HUES48 (cell line): ENCODE measurements at regions not wholly inside any gene's neighbourhood (a gene's known extent, or its start where the extent isn't known, plus 50 kb on each side); places are given as distances from the start of the nearest gene placed in this dataset.

Experiments
- H3K27ac ChIP-seq: one replicate; pipeline ENCODE4 v1.7.0; 2013; ENCODE audit warnings: low read depth, low read length, inconsistent platforms
- H3K27me3 ChIP-seq: 2 replicates; pipeline ENCODE4 v1.6.1; 2013; ENCODE audit warnings: mild to moderate bottlenecking, low read length; ENCODE audit not compliant: control insufficient read depth, insufficient read depth
- H3K36me3 ChIP-seq: 2 replicates; pipeline ENCODE4 v1.6.1; 2013; ENCODE audit warnings: low read length; ENCODE audit not compliant: control insufficient read depth, insufficient read depth
- H3K4me1 ChIP-seq: 2 replicates; pipeline ENCODE4 v1.6.1; 2013; ENCODE audit warnings: mild to moderate bottlenecking, low read length; ENCODE audit not compliant: control insufficient read depth, insufficient read depth
- H3K4me3 ChIP-seq: 2 replicates; pipeline ENCODE4 v1.5.1; 2013; ENCODE audit warnings: mild to moderate bottlenecking, low read depth, low read length
- H3K9ac ChIP-seq: 2 replicates; pipeline ENCODE4 v1.6.1; 2013; ENCODE audit warnings: mild to moderate bottlenecking, low read depth, low read length, moderate library complexity
- H3K9me3 ChIP-seq: 2 replicates; pipeline ENCODE4 v1.6.1; 2013; ENCODE audit warnings: low read length; ENCODE audit not compliant: control insufficient read depth, insufficient read depth

DNA sequence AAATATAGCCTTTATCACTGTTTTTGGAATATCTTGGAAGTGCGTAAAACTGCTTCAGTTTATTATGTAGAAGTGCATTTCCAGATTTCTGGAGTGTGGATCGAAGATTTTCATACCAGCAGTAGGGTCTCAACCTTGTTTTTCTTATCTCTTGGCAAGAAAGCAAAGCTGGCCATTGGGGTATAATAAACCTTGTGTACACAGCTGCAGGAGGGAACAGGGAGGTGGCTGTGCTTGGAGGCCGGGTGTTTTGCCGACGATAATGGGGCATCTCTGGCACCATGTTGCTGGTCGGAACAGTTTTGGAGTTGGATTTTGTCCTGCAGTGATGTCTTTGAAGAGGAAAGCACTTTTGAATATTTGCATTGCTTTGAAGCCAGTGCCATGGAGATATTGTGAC is 308.8 kb upstream of the DMRT1 start:
- Histone ChIP-seq H3K4me3 (no peak overlapping the region), H3K9ac (no peak overlapping the region), H3K36me3 (no peaks in the 10 kb centered on the region), H3K4me1 (peaks cover 28% of the 10 kb centered on the region), H3K9me3 (no peaks in the 10 kb centered on the region), H3K27me3 (no peaks in the 10 kb centered on the region), H3K27ac (no peak overlapping the region)

DNA sequence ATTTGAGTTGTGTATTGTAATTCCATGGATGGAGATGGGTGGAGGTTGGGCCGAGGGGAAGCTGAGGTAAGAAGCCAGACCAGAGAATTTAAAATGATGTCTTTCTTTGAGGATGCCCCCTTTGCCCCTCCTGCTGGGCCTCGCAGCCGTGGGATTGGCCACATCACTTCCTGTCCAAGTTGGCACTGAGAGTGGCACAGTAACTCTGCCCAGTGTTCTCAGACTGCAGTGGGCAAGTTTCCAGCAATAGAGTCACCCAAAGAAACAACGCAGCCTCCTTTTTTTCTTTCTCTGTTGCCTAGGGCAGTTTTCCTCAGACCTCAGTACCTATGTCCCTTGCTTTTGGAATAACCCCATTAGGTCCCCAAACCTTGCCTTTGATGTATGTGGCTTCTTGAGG is 306.6 kb upstream of the DMRT1 start:
- Histone ChIP-seq H3K9ac (no peak overlapping the region), H3K9me3 (no peaks in the 10 kb centered on the region), H3K36me3 (no peaks in the 10 kb centered on the region), H3K4me1 (peaks cover 28% of the 10 kb centered on the region), H3K27me3 (no peaks in the 10 kb centered on the region), H3K4me3 (no peak overlapping the region), H3K27ac (no peak overlapping the region)

DNA sequence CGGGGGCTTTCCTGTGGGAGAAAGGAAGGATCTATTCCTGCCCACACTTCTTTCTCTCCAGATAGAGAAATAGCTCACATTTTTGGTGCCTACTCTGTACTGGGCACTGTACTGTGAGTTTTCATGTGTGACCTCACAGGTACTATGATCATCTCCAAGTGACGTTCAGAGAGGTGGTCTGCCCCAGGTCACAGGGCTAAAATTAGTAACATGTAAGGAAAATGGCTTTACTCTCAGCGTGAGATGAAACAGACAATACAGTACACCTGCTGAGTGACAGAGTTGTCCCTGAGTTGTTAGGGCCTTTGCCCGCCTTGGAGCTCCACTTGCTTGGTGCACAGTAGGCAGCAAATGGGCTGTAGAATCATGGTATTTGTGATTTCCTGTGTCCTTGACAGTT is 306.1 kb upstream of the DMRT1 start:
- no peak overlapping the region for H3K4me3 ChIP-seq
- no peak overlapping the region for H3K9ac ChIP-seq
- peaks cover 28% of the 10 kb centered on the region for H3K4me1 ChIP-seq
- no peaks in the 10 kb centered on the region for H3K9me3 ChIP-seq
- no peak overlapping the region for H3K27ac ChIP-seq
- H3K36me3 ChIP-seq, result no peaks in the 10 kb centered on the region
- no peaks in the 10 kb centered on the region for H3K27me3 ChIP-seq

DNA sequence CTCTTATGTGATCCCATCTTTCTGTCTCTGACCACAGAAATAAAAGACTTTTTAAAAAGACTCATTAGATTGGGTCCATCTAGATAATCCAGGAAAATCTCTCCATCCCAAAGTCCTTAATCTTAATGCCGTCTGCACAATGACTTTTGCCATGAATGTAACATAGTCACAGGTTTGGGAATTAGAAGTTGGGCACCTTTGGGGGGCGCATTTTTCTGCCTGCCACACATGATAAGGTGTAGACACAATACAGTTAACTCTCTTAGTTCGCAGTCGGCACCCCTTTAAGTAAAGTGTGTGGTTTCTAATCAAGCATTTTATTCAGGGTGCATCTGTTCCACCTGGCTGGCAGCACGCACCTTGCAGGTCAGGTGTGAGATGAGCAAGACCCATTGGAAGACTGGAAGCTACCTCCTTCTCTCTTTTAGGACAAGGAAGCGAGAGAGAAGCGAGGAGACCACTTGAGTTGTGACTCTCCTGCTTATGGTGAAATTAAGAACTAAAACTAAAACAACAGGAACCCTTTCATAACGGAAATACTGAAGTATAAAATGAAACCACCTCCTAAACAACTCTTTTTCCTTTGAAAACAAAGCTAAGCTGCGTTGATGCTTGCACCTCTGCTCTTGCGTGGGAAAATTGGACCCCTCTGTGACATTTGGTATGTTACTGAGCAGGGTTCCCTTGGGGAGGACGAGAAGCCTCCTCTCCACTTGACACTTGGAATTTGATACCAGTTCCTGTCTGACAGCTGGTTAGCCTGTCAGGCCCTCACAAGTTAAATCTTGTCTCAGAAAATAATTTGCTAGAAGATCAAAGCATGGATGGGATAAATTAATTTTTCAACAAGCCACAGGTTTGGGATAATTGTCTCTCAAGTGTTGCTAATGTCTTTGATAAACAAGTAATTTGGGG is 304.6 kb upstream of the DMRT1 start:
- peaks cover 28% of the 10 kb centered on the region for H3K4me1 ChIP-seq
- no peak overlapping the region for H3K4me3 ChIP-seq
- H3K27me3 ChIP-seq, result no peaks in the 10 kb centered on the region
- no peaks in the 10 kb centered on the region for H3K9me3 ChIP-seq
- no peaks in the 10 kb centered on the region for H3K36me3 ChIP-seq
- no peak overlapping the region for H3K9ac ChIP-seq
- H3K27ac ChIP-seq, result no peak overlapping the region

DNA sequence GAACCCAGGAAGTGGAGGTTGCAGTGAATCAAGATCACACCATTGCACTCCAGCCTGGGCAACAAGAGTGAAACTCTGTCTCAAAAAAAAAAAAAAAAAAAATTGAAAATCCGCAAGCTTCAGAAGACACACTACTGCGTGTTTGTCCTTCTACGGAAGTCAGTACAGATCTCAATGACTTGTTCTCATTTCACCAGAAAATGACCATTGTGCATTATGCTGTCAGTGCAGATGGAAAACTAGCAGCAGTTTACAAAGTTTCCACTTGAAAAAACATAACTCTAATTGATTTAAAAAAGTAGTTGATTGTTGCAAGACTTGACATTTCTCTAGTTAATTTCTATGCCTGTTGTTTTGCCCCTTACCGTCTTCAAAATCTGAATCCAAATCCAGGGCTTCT is 298.0 kb upstream of the DMRT1 start:
- H3K27ac ChIP-seq, result no peak overlapping the region
- no peak overlapping the region for H3K4me3 ChIP-seq
- H3K4me1 ChIP-seq, result peaks cover 8% of the 10 kb centered on the region
- H3K9ac ChIP-seq, result no peak overlapping the region
- no peaks in the 10 kb centered on the region for H3K27me3 ChIP-seq
- H3K9me3 ChIP-seq, result no peaks in the 10 kb centered on the region
- H3K36me3 ChIP-seq, result no peaks in the 10 kb centered on the region

DNA sequence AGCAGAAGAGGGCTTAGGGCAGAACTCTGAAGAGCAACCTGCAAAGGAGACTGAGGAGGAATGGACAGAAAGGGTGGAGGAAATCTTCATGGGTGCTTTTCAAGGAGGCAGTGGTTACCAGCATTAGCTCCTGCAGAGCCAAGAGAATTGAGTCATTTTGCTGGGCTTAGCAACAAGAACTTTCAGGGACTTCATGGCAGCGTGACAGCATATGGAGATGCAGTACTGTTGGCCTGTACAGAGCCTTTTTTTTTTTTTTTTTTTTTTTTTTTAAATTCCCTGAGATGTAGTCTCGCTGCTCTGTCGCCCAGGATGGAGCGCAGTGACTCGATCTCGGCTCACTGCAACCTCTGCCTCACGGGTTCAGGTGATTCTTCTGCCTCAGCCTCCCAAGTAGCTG is 296.0 kb upstream of the DMRT1 start:
- no peaks in the 10 kb centered on the region for H3K9me3 ChIP-seq
- peaks cover 8% of the 10 kb centered on the region for H3K4me1 ChIP-seq
- no peaks in the 10 kb centered on the region for H3K36me3 ChIP-seq
- H3K27ac ChIP-seq, result no peak overlapping the region
- H3K9ac ChIP-seq, result no peak overlapping the region
- no peaks in the 10 kb centered on the region for H3K27me3 ChIP-seq
- H3K4me3 ChIP-seq, result no peak overlapping the region

DNA sequence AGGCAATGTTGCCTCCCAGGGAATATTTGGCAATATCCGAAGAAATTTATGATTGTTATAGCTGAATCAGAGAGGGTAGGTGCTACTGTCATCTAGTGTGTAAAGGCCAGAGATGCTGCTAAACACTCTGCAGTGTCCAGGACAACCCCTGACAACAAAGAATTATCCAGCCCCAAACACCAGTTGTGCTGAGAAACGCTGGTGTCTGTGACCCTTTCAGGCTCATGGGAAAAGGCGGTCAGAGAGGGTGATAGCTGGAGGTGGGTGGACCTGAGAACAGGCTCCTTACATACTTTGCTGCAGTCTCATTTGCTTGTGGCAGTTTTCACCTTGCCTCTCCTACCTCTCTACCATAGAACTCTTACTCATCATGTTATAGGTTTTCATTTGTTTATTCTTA is 295.3 kb upstream of the DMRT1 start:
- no peaks in the 10 kb centered on the region for H3K27me3 ChIP-seq
- peaks cover 8% of the 10 kb centered on the region for H3K4me1 ChIP-seq
- H3K9me3 ChIP-seq, result no peaks in the 10 kb centered on the region
- H3K4me3 ChIP-seq, result no peak overlapping the region
- no peak overlapping the region for H3K9ac ChIP-seq
- no peaks in the 10 kb centered on the region for H3K36me3 ChIP-seq
- no peak overlapping the region for H3K27ac ChIP-seq

DNA sequence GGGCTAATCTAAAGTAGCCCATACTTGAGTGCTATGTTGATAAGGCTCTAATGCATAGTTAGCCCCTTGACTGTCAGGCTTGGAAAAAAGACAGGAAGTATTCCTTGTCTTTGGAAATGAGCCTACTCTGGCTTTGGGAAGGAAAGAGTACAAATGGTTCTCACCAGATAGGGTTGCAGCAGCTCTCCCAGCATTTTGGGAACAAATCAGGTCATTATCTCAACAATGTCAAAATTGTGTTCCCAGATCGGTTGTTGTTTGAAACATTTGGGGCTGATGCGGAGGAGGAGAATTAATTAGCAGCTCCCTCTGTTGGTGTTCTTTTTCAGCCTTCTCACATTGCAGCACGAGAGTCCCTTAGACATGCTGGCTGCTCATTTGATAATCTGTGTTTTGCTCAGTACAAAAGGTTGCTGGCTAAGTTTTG is 294.7 kb upstream of the DMRT1 start:
- Histone ChIP-seq H3K27ac (no peak overlapping the region), H3K4me3 (no peak overlapping the region), H3K27me3 (no peaks in the 10 kb centered on the region), H3K9me3 (no peaks in the 10 kb centered on the region), H3K4me1 (peaks cover 8% of the 10 kb centered on the region), H3K36me3 (no peaks in the 10 kb centered on the region), H3K9ac (no peak overlapping the region)

DNA sequence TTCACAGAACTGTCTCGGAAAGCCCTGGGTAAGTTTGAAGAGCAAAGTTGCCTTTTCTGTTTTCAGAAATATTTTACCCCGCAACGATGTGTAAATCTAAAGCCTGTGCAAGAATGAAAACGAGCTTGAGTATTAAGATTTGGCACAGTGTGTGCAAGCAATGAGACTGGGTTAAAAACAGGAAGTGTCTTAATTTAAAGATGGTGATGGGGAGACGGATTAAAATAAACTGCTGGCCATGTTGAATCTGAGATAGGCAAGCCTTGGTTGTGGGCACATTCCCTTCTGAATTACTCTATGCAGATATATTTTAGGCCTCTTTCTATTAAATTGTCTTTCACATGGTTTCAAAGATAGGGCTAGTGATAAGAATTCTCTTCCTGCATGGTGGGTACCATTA is 294.2 kb upstream of the DMRT1 start:
- Histone ChIP-seq H3K36me3 (no peaks in the 10 kb centered on the region), H3K4me1 (peaks cover 8% of the 10 kb centered on the region), H3K27me3 (no peaks in the 10 kb centered on the region), H3K27ac (no peak overlapping the region), H3K9me3 (no peaks in the 10 kb centered on the region), H3K9ac (no peak overlapping the region), H3K4me3 (no peak overlapping the region)

DNA sequence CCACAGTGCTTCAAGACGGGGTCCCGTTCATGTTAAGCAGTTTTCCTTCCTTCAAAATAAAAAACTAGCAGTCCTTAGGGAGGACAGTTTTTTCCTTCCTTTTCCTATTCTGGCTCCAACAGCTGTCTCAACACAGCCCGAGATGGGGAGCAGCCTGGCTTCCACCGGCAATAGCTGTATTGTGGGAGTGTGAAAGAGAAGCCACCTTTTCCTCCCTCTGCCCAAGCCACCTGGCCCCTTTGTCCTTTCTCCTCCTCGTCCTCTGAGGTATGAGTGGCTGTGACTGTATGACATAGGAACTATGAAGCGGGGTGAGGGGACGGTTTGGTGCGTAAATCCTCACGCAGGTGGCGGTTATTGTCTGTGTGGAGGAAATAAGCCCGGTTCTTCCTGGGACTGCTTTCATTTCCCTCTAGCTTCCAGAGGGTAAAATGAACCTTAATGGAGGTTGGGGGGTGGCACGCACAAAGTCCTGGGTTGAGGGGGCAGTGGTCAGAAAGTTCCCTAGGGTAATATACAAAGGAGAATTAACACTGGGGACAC is 292.0 kb upstream of the DMRT1 start:
- Histone ChIP-seq H3K27ac (no peak overlapping the region), H3K4me1 (peaks cover 8% of the 10 kb centered on the region), H3K27me3 (no peaks in the 10 kb centered on the region), H3K4me3 (no peak overlapping the region), H3K9me3 (no peaks in the 10 kb centered on the region), H3K9ac (no peak overlapping the region), H3K36me3 (no peaks in the 10 kb centered on the region)

DNA sequence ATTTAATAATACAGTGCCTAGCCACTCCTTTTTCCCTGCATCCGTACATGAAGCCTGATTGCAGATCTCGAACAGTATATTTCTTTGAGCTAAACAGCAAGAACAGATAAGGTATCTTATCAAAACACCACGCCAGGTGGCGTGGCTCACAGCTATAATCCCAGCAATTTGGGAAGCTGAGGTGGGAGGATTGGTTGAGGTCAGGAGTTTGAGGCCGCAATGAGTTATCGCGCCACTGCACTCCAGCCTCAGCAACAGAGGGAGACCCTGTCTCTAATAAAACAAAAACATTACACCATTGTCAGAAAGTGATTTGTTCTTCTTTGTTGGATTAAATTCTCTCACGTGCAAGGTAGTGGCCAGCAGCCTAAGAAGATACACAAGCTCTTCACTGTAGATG is 291.2 kb upstream of the DMRT1 start:
- peaks cover 8% of the 10 kb centered on the region for H3K4me1 ChIP-seq
- no peak overlapping the region for H3K27ac ChIP-seq
- H3K9me3 ChIP-seq, result no peaks in the 10 kb centered on the region
- no peak overlapping the region for H3K9ac ChIP-seq
- no peaks in the 10 kb centered on the region for H3K27me3 ChIP-seq
- H3K4me3 ChIP-seq, result no peak overlapping the region
- H3K36me3 ChIP-seq, result no peaks in the 10 kb centered on the region
